HepG2 (cell line): ENCODE measurements at regions not wholly inside any gene's neighbourhood (a gene's known extent, or its start where the extent isn't known, plus 50 kb on each side); places are given as distances from the start of the nearest gene placed in this dataset.

Experiments used
- ATM ChIP-seq: fragments of 450-650 bp; IDR thresholded peaks from 2 replicates; pipeline ENCODE4 v1.7.1; 2017; ENCODE audit warnings: mild to moderate bottlenecking, borderline replicate concordance
- EZH2 ChIP-seq: conservative IDR thresholded peaks from 2 replicates; pipeline ENCODE4 v1.6.1; 2012; ENCODE audit warnings: mild to moderate bottlenecking, low read depth, low read length, moderate library complexity
- FLYWCH1 ChIP-seq: sonication (generic); formaldehyde crosslinking; IDR thresholded peaks from 2 replicates; pipeline ENCODE4 v1.8.1; 2023; ENCODE audit warnings: mild to moderate bottlenecking, missing genetic modification reagents
- HMG20A ChIP-seq: IDR thresholded peaks from 2 replicates; pipeline ENCODE4 v1.6.1; 2016; ENCODE audit warnings: borderline replicate concordance
- MIER3 ChIP-seq: IDR thresholded peaks from 2 replicates; pipeline ENCODE4 v1.6.1; 2016; ENCODE audit warnings: missing compliant biosample characterization, borderline replicate concordance
- NBN ChIP-seq: fragments of 450-650 bp; conservative IDR thresholded peaks from 2 replicates; pipeline ENCODE4 v1.6.1; 2017
- NFYB ChIP-seq: sonication (generic); formaldehyde crosslinking; IDR thresholded peaks from 2 replicates; pipeline ENCODE4 v1.4.0; 2020; ENCODE audit warnings: missing genetic modification reagents
- PHB2 ChIP-seq: fragments of 450-650 bp; IDR thresholded peaks from 2 replicates; pipeline ENCODE4 v1.6.1; 2018; ENCODE audit not compliant: partially characterized antibody
- PITX1 ChIP-seq: sonication (generic); formaldehyde crosslinking; IDR thresholded peaks from 2 replicates; pipeline ENCODE4 v1.5.1; 2020; ENCODE audit warnings: mild to moderate bottlenecking, missing genetic modification reagents
- ZBTB20 ChIP-seq: sonication (generic); formaldehyde crosslinking; IDR thresholded peaks from 2 replicates; pipeline ENCODE4 v1.8.1; 2023; ENCODE audit warnings: missing genetic modification reagents, low read depth, mild to moderate bottlenecking, borderline replicate concordance
- ZIK1 ChIP-seq: sonication (generic); formaldehyde crosslinking; IDR thresholded peaks from 2 replicates; pipeline ENCODE4 v1.5.0; 2020; ENCODE audit warnings: mild to moderate bottlenecking, low read depth, missing genetic modification reagents, borderline replicate concordance
- ZNF205 ChIP-seq: IDR thresholded peaks from 2 replicates; pipeline ENCODE4 v1.6.1; 2018; ENCODE audit warnings: missing biosample characterization, missing genetic modification reagents
- ZNF234 ChIP-seq: sonication (generic); formaldehyde crosslinking; conservative IDR thresholded peaks from 2 replicates; pipeline ENCODE4 v1.5.1; 2020; ENCODE audit warnings: mild to moderate bottlenecking, missing genetic modification reagents
- ZNF335 ChIP-seq: sonication (generic); formaldehyde crosslinking; IDR thresholded peaks from 2 replicates; pipeline ENCODE4 v1.4.0; 2020; ENCODE audit warnings: missing genetic modification reagents
- ZNF562 ChIP-seq: sonication (generic); formaldehyde crosslinking; IDR thresholded peaks from 2 replicates; pipeline ENCODE4 v1.8.0; 2022; ENCODE audit warnings: missing genetic modification reagents, borderline replicate concordance
- ZNF569 ChIP-seq: sonication (generic); formaldehyde crosslinking; IDR thresholded peaks from 2 replicates; pipeline ENCODE4 v1.5.0; 2020; ENCODE audit warnings: mild to moderate bottlenecking, missing genetic modification reagents, moderate library complexity, borderline replicate concordance
- ZNF614 ChIP-seq: IDR thresholded peaks from 2 replicates; pipeline ENCODE4 v1.6.1; 2018; ENCODE audit warnings: missing biosample characterization, missing genetic modification reagents, inconsistent platforms, borderline replicate concordance
- ZNF761 ChIP-seq: sonication (generic); formaldehyde crosslinking; conservative IDR thresholded peaks from 2 replicates; pipeline ENCODE4 v1.4.0; 2020; ENCODE audit warnings: mild to moderate bottlenecking, missing genetic modification reagents
- ZNF776 ChIP-seq: sonication (generic); formaldehyde crosslinking; IDR thresholded peaks from 2 replicates; pipeline ENCODE4 v1.4.0; 2020; ENCODE audit warnings: mild to moderate bottlenecking, missing genetic modification reagents
- TF ChIP-seq, protein P1 (sequence below): IDR thresholded peaks from 2 replicates; pipeline ENCODE4 v1.6.1; 2016; ENCODE audit warnings: low read depth, control low read depth
- TF ChIP-seq, protein P2 (sequence below): sonication (generic); formaldehyde crosslinking; IDR thresholded peaks from 2 replicates; pipeline ENCODE4 v1.9.0; 2021; ENCODE audit warnings: missing genetic modification reagents, mild to moderate bottlenecking, borderline replicate concordance
- TF ChIP-seq, protein P3 (sequence below): sonication (generic); formaldehyde crosslinking; IDR thresholded peaks from 2 replicates; pipeline ENCODE4 v1.4.0; 2020; ENCODE audit warnings: missing genetic modification reagents
- TF ChIP-seq, protein P4 (sequence below): sonication (generic); formaldehyde crosslinking; IDR thresholded peaks from 2 replicates; pipeline ENCODE4 v1.4.0; 2020; ENCODE audit warnings: missing genetic modification reagents, borderline replicate concordance

DNA sequence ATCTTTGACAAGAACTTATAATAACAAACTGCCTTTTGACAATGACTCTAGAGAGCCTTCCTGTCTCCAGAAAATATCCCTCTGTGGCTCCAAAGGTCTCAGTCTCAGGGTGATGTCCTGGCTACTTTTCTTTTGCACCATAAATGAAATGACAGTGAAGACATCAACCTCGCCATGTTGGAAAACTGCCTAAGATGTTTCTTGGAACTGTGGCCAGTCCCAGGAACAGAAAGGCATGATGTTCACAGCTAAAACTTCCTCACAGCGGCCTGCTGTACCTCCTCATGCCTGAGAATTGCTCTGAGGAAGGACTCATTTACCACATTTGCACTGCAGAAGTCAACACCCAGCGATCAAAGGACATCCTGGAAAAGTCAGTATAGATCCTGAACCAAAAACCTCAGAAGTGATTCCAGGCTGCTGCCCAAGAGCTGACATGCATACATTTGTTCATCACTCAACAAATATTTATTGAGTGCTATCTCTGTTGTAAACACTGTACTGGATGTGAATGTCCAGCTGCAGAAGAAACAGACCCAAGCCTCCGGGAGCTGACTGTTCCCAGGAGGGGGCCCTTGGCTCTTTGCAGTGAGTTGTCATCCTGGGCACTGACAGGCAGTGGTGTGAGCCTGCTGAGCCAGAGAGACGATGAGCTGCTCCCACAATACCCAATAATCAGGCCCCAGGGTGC lies 64.3 kb upstream of the ACSL3 start (continued):
- TF ChIP-seq ZNF761: 0 out of 2 replicates have a peak, but pooled peaks have one; percentile 28
- TF ChIP-seq NBN: no peak
- no peak for TF ChIP-seq EZH2
- TF ChIP-seq, protein P1, sequence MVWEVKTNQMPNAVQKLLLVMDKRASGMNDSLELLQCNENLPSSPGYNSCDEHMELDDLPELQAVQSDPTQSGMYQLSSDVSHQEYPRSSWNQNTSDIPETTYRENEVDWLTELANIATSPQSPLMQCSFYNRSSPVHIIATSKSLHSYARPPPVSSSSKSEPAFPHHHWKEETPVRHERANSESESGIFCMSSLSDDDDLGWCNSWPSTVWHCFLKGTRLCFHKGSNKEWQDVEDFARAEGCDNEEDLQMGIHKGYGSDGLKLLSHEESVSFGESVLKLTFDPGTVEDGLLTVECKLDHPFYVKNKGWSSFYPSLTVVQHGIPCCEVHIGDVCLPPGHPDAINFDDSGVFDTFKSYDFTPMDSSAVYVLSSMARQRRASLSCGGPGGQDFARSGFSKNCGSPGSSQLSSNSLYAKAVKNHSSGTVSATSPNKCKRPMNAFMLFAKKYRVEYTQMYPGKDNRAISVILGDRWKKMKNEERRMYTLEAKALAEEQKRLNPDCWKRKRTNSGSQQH (CRISPR knock-in tag): peak; percentile 86; the same call in 1 of the 2 replicates
- TF ChIP-seq, protein P2, sequence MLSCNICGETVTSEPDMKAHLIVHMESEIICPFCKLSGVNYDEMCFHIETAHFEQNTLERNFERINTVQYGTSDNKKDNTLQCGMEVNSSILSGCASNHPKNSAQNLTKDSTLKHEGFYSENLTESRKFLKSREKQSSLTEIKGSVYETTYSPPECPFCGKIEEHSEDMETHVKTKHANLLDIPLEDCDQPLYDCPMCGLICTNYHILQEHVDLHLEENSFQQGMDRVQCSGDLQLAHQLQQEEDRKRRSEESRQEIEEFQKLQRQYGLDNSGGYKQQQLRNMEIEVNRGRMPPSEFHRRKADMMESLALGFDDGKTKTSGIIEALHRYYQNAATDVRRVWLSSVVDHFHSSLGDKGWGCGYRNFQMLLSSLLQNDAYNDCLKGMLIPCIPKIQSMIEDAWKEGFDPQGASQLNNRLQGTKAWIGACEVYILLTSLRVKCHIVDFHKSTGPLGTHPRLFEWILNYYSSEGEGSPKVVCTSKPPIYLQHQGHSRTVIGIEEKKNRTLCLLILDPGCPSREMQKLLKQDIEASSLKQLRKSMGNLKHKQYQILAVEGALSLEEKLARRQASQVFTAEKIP (CRISPR knock-in tag): no peak
- TF ChIP-seq ZNF562 (CRISPR knock-in tag): no peak
- TF ChIP-seq ZNF614 (CRISPR knock-in tag): peak; percentile 93
- TF ChIP-seq ZNF335 (CRISPR knock-in tag): peak; percentile 44; the same call in 1 of the 2 replicates
- TF ChIP-seq, protein P3, sequence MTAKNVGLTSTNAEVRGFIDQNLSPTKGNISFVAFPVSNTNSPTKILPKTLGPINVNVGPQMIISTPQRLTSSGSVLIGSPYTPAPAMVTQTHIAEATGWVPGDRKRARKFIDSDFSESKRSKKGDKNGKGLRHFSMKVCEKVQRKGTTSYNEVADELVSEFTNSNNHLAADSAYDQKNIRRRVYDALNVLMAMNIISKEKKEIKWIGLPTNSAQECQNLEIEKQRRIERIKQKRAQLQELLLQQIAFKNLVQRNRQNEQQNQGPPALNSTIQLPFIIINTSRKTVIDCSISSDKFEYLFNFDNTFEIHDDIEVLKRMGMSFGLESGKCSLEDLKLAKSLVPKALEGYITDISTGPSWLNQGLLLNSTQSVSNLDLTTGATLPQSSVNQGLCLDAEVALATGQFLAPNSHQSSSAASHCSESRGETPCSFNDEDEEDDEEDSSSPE (CRISPR knock-in tag): 0 out of 2 replicates have a peak, but pooled peaks have one; percentile 14
- no peak for TF ChIP-seq ZNF234 (CRISPR knock-in tag)
- TF ChIP-seq NFYB: peak; percentile 51; the same call in 1 of the 2 replicates
- TF ChIP-seq PHB2: no peak
- TF ChIP-seq HMG20A (CRISPR knock-in tag): peak; percentile 99
- TF ChIP-seq PITX1: peak; percentile 97
- no peak for TF ChIP-seq FLYWCH1
- TF ChIP-seq ZIK1 (CRISPR knock-in tag): no peak
- peak; percentile 97 for TF ChIP-seq MIER3 (CRISPR knock-in tag)
- no peak for TF ChIP-seq ATM
- no peak for TF ChIP-seq ZNF776 (CRISPR knock-in tag)
- TF ChIP-seq ZNF205 (CRISPR knock-in tag): peak; percentile 98
- TF ChIP-seq ZNF569 (CRISPR knock-in tag): peak; percentile 56; the same call in 1 of the 2 replicates
- peak; percentile 99 for TF ChIP-seq ZBTB20
- TF ChIP-seq, protein P4, sequence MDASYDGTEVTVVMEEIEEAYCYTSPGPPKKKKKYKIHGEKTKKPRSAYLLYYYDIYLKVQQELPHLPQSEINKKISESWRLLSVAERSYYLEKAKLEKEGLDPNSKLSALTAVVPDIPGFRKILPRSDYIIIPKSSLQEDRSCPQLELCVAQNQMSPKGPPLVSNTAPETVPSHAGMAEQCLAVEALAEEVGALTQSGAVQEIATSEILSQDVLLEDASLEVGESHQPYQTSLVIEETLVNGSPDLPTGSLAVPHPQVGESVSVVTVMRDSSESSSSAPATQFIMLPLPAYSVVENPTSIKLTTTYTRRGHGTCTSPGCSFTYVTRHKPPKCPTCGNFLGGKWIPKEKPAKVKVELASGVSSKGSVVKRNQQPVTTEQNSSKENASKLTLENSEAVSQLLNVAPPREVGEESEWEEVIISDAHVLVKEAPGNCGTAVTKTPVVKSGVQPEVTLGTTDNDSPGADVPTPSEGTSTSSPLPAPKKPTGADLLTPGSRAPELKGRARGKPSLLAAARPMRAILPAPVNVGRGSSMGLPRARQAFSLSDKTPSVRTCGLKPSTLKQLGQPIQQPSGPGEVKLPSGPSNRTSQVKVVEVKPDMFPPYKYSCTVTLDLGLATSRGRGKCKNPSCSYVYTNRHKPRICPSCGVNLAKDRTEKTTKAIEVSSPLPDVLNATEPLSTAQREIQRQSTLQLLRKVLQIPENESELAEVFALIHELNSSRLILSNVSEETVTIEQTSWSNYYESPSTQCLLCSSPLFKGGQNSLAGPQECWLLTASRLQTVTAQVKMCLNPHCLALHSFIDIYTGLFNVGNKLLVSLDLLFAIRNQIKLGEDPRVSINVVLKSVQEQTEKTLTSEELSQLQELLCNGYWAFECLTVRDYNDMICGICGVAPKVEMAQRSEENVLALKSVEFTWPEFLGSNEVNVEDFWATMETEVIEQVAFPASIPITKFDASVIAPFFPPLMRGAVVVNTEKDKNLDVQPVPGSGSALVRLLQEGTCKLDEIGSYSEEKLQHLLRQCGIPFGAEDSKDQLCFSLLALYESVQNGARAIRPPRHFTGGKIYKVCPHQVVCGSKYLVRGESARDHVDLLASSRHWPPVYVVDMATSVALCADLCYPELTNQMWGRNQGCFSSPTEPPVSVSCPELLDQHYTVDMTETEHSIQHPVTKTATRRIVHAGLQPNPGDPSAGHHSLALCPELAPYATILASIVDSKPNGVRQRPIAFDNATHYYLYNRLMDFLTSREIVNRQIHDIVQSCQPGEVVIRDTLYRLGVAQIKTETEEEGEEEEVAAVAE: peak; percentile 81; the same call in 1 of the 2 replicates
